Caco-2 (cell line): ENCODE measurements at regions not wholly inside any gene's neighbourhood (a gene's known extent, or its start where the extent isn't known, plus 50 kb on each side); places are given as distances from the start of the nearest gene placed in this dataset.

Experiments
- BruUV-seq: library from RNA; stranded (reverse); fragments of 400-500 nt; replicated peaks from 2 replicates; lab custom pipeline; 2021; lab: Mats Ljungman, UMichigan
- CTCF ChIA-PET: fragments of 300-600 bp; sonication (Branson Sonifier 250); formaldehyde crosslinking; loops from one replicate; lab custom pipeline; 2022; ENCODE audit warnings: antibody characterized with exemption; lab: Charles Lee
- POLR2A ChIA-PET: fragments of 300-600 bp; sonication (Branson Sonifier 250); formaldehyde crosslinking; loops from one replicate; lab custom pipeline; 2022; ENCODE audit warnings: antibody characterized with exemption; lab: Charles Lee
- DNase-seq, 2 experiments: peaks; one replicate each; pipeline versions ENCODE4 v3.0.0 to v3.0.0-alpha.2; 2020 to 2022
- H3K27me3 ChIP-seq: replicated peaks from 2 replicates; pipeline ENCODE4 v1.6.0; 2011; ENCODE audit warnings: low read length; ENCODE audit not compliant: control insufficient read depth, insufficient read depth
- H3K36me3 ChIP-seq: 2 replicates; pipeline ENCODE4 v1.5.1; 2011; ENCODE audit warnings: low read length; ENCODE audit not compliant: control insufficient read depth, insufficient read depth
- H3K4me1 ChIP-seq: fragments of 250-450 bp; sonication (Bioruptor Pico); 2 replicates; pipeline ENCODE4 v1.5.1; 2020; ENCODE audit warnings: mild to moderate bottlenecking
- H3K4me3 ChIP-seq: 2 replicates; pipeline ENCODE4 v1.5.1; 2011; ENCODE audit warnings: low read depth, mild to moderate bottlenecking, control low read depth, low read length
- H3K9me3 ChIP-seq: fragments of 250-450 bp; sonication (Bioruptor Pico); 2 replicates; pipeline ENCODE4 v1.5.1; 2020; ENCODE audit warnings: mild to moderate bottlenecking, moderate library complexity
- H3K27ac Mint-ChIP-seq: one replicate; pipeline ENCODE4 v1.8.0; 2022; ENCODE audit warnings: mixed read lengths; ENCODE audit not compliant: unreplicated experiment
- H3K27me3 Mint-ChIP-seq: one replicate; pipeline ENCODE4 v1.8.0; 2022; ENCODE audit warnings: mixed read lengths; ENCODE audit not compliant: insufficient read depth, unreplicated experiment
- H3K36me3 Mint-ChIP-seq: one replicate; pipeline ENCODE4 v1.8.0; 2022; ENCODE audit warnings: mild to moderate bottlenecking, mixed read lengths; ENCODE audit not compliant: insufficient read depth, unreplicated experiment
- H3K4me1 Mint-ChIP-seq: one replicate; pipeline ENCODE4 v1.8.0; 2022; ENCODE audit warnings: low read depth, mixed read lengths; ENCODE audit not compliant: unreplicated experiment
- H3K4me3 Mint-ChIP-seq: one replicate; pipeline ENCODE4 v1.8.0; 2022; ENCODE audit warnings: mild to moderate bottlenecking, moderate library complexity, mixed read lengths; ENCODE audit not compliant: unreplicated experiment
- H3K9me3 Mint-ChIP-seq: one replicate; pipeline ENCODE4 v1.8.0; 2022; ENCODE audit warnings: mixed read lengths; ENCODE audit not compliant: unreplicated experiment
- intact Hi-C: fragments of 100-400 bp; cut with micrococcal nuclease; formaldehyde crosslinking; loops from one replicate; pipeline ENCODE4 v1.10.0; 2022; ENCODE audit not compliant: unreplicated experiment
- TF ChIP-seq, protein P1 (sequence below), 2 experiments: fragments of 200-600 bp in 1 of 2; IDR thresholded peaks; 1 replicate in 1 of 2; 2 replicates in 1 of 2; pipeline versions ENCODE4 v1.5.1 to v1.8.0; 2011 to 2022; ENCODE audit warnings: antibody characterized with exemption in 1 of 2, control low read depth in 1 of 2, inconsistent platforms in 1 of 2, low read depth in 1 of 2, low read length in 1 of 2, mild to moderate bottlenecking in 1 of 2, moderate library complexity in 1 of 2; ENCODE audit not compliant: insufficient read depth in 1 of 2, severe bottlenecking in 1 of 2, unreplicated experiment in 1 of 2

DNA sequence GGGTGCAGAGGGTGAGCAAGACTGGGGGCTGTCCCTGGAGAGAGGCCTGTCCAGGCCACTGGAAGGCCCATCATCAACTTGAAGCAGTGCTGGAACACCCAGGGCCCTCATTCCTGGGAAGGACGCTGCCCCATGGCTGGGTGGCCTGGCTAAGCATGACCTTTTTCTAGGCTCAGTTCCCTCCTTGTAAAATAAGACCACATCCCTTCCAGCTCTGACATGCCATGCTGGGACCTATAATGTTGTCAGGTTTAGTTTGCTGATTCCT, 62.8 kb downstream of the SYNE3 start:
- no peaks in the 10 kb centered on the region for H3K27me3 Mint-ChIP-seq
- Histone ChIP-seq H3K36me3 (no peaks in the 10 kb centered on the region), H3K27me3 (no peaks in the 10 kb centered on the region), H3K4me1 (no peaks in the 10 kb centered on the region), H3K4me3 (no peak overlapping the region), H3K9me3 (no peaks in the 10 kb centered on the region)
- intact Hi-C loops: loop anchor here (2.0 kb wide), 1 partner anchor 15 kb away; no protein-coding TSS in a partner anchor
- no peaks in the 10 kb centered on the region for H3K4me1 Mint-ChIP-seq
- no peak for DNase-seq
- ChIA-PET POLR2A (no interaction called here), CTCF (interaction anchor here (1.7 to 2.4 kb wide), 3 partner anchors 9 to 73 kb away, joined by 11 to 17 read pairs (median 13); no protein-coding TSS in a partner anchor)
- H3K36me3 Mint-ChIP-seq: peaks cover 12% of the 10 kb centered on the region
- no peak overlapping the region for H3K4me3 Mint-ChIP-seq
- H3K9me3 Mint-ChIP-seq: no peaks in the 10 kb centered on the region
- TF ChIP-seq, protein P1, sequence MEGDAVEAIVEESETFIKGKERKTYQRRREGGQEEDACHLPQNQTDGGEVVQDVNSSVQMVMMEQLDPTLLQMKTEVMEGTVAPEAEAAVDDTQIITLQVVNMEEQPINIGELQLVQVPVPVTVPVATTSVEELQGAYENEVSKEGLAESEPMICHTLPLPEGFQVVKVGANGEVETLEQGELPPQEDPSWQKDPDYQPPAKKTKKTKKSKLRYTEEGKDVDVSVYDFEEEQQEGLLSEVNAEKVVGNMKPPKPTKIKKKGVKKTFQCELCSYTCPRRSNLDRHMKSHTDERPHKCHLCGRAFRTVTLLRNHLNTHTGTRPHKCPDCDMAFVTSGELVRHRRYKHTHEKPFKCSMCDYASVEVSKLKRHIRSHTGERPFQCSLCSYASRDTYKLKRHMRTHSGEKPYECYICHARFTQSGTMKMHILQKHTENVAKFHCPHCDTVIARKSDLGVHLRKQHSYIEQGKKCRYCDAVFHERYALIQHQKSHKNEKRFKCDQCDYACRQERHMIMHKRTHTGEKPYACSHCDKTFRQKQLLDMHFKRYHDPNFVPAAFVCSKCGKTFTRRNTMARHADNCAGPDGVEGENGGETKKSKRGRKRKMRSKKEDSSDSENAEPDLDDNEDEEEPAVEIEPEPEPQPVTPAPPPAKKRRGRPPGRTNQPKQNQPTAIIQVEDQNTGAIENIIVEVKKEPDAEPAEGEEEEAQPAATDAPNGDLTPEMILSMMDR (IDR thresholded peaks at IDR 0.05; ENCODE audit: insufficient read depth in 1 of 2, low read depth in 1 of 2, low read length in 1 of 2, severe bottlenecking in 1 of 2, unreplicated experiment in 1 of 2): no peak
- no TSS peak for BruUV-seq
- H3K27ac Mint-ChIP-seq: no peak overlapping the region

DNA sequence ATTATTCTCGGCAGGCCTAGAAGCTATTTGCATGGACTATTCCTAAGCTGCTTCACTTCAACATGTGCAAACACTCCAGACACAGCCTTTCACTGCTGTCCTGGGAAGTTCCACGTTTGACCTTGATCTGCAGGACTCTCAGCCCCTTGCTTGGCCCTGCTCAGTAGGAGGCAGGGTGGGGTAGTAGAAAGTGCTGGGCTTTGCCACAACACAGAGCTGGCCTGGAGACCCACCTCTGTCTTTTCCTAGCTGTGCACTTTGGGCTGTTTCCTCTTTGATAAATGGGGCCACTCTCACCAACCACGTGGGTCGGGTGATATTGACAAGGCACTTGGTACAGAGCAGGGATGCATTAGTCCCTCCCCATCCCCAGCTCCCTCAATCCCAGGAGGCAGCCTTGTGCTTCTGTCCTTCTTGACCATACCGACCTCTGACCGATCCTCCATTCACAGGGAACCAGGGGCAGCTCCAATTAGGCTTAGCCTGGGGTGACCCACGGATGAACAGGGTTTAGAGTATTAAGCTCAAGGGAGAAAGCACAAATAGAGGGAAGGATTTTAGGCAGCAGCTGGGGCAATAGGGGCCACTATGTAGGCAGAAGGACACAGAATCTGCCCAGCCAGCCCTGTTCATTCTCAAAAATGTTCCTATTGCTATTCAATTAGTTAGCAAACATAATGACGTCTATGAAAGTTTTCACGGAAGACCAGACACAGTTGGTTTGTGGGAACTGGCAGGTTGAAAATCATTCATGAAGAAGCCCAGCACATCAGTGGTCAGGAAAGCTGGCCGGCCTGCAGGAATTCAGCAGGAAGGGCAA, 63.3 kb downstream of the SYNE3 start:
- DNase-seq: no peak

DNA sequence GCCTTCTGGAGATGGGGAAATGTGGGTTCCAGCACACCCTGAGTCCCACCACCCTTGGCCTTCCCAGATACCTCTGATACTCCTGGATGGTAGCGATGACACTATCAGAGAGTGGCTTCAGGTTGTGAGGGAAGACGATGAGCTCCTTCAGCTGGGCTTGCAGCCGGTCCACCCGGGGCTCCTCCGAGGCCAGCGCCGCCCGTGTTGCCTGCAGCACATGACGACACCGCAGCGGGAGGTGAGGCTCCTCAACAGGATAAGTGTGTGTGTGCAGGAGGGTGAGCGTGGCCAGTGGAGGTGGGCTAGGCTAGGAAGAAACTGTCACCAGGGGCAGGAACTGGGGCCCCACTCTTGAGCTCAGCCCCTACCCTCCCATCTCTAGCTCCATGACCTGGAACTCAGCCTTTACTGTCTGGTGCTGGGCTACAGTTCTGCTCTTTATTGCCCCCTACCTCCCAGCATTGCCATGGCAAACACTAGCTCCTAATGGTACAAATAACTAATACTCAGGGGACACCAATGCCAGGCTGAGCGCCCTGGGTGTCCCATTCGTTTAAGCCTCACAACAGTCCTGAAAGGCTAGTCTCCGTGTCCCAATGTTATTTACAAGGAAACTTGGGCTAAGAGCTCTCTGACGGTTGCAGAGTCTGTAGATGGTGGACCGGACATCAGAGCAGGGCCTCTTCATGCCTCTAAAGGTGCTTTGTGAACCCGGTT, 64.1 kb downstream of the SYNE3 start:
- no peak overlapping the region for H3K4me3 Mint-ChIP-seq
- Histone ChIP-seq H3K4me3 (no peak overlapping the region), H3K9me3 (no peaks in the 10 kb centered on the region), H3K36me3 (no peaks in the 10 kb centered on the region), H3K4me1 (no peaks in the 10 kb centered on the region), H3K27me3 (no peaks in the 10 kb centered on the region)
- no peaks in the 10 kb centered on the region for H3K27me3 Mint-ChIP-seq
- BruUV-seq: no TSS peak
- H3K27ac Mint-ChIP-seq: no peak overlapping the region
- DNase-seq: peak in 1 of 2 experiments; percentile 36
- TF ChIP-seq, protein P1 (IDR thresholded peaks at IDR 0.05; ENCODE audit: insufficient read depth in 1 of 2, low read depth in 1 of 2, low read length in 1 of 2, severe bottlenecking in 1 of 2, unreplicated experiment in 1 of 2): peak; percentile 23 to 50
- H3K9me3 Mint-ChIP-seq: no peaks in the 10 kb centered on the region
- H3K4me1 Mint-ChIP-seq: no peaks in the 10 kb centered on the region
- POLR2A ChIA-PET: interaction anchor here (1.5 kb wide), 1 partner anchor 17 kb away, joined by 4 read pairs; no protein-coding TSS in a partner anchor
- H3K36me3 Mint-ChIP-seq: peaks cover 12% of the 10 kb centered on the region
- intact Hi-C loops: loop anchor here (2.0 kb wide), 1 partner anchor 16 kb away; no protein-coding TSS in a partner anchor
- CTCF ChIA-PET: interaction anchor here (0.6 to 2.4 kb wide), 17 partner anchors 8 to 96 kb away, joined by 3 to 18 read pairs (median 3); no protein-coding TSS in a partner anchor

More for the DNA sequence above, 63.3 kb downstream of the SYNE3 start:
- TF ChIP-seq, protein P1 (IDR thresholded peaks at IDR 0.05; ENCODE audit: insufficient read depth in 1 of 2, low read depth in 1 of 2, low read length in 1 of 2, severe bottlenecking in 1 of 2, unreplicated experiment in 1 of 2): no peak
- H3K4me1 ChIP-seq: no peaks in the 10 kb centered on the region
- no peaks in the 10 kb centered on the region for H3K9me3 Mint-ChIP-seq
- no peak overlapping the region for H3K4me3 ChIP-seq
- H3K27me3 Mint-ChIP-seq: no peaks in the 10 kb centered on the region
- no peaks in the 10 kb centered on the region for H3K27me3 ChIP-seq
- no peak overlapping the region for H3K4me3 Mint-ChIP-seq
- BruUV-seq: no TSS peak
- H3K36me3 ChIP-seq: no peaks in the 10 kb centered on the region
- no peak overlapping the region for H3K27ac Mint-ChIP-seq
- intact Hi-C loops: loop anchor here (2.0 kb wide), 1 partner anchor 16 kb away; no protein-coding TSS in a partner anchor
- H3K36me3 Mint-ChIP-seq: peaks cover 12% of the 10 kb centered on the region
- ChIA-PET CTCF (interaction anchor here (0.6 to 2.4 kb wide), 15 partner anchors 9 to 95 kb away, joined by 3 to 18 read pairs (median 3); no protein-coding TSS in a partner anchor), POLR2A (interaction anchor here (1.5 kb wide), 1 partner anchor 16 kb away, joined by 4 read pairs; no protein-coding TSS in a partner anchor)
- no peaks in the 10 kb centered on the region for H3K4me1 Mint-ChIP-seq
- H3K9me3 ChIP-seq: no peaks in the 10 kb centered on the region
